Left ventricle myocardium inferior (tissue), 1 donor: ENCODE measurements at regions not wholly inside any gene's neighbourhood (a gene's known extent, or its start where the extent isn't known, plus 50 kb on each side); places are given as distances from the start of the nearest gene placed in this dataset.

ENCODE experiments used
- DNase-seq: peaks from one replicate; pipeline ENCODE4 v3.0.0-alpha.2; 2020
- H3K27ac ChIP-seq: fragments of 200-600 bp; replicated peaks from 2 replicates; pipeline ENCODE4 v1.8.0; 2021
- H3K27me3 ChIP-seq: fragments of 200-600 bp; 2 replicates; pipeline ENCODE4 v1.8.0; 2021; ENCODE audit warnings: low read depth
- H3K36me3 ChIP-seq: fragments of 200-600 bp; 2 replicates; pipeline ENCODE4 v1.8.0; 2021
- H3K4me1 ChIP-seq: fragments of 200-600 bp; 2 replicates; pipeline ENCODE4 v1.8.0; 2021
- H3K4me3 ChIP-seq: fragments of 200-600 bp; 2 replicates; pipeline ENCODE4 v1.8.0; 2021; ENCODE audit warnings: mild to moderate bottlenecking, moderate library complexity
- H3K9me3 ChIP-seq: fragments of 200-600 bp; replicated peaks from 2 replicates; pipeline ENCODE4 v1.8.0; 2021
- intact Hi-C: fragments of 100-400 bp; cut with micrococcal nuclease; formaldehyde crosslinking; loops from one replicate; pipeline ENCODE4 v1.11.0; 2022
- TF ChIP-seq, protein P1 (sequence below): fragments of 200-600 bp; IDR thresholded peaks from 2 replicates; pipeline ENCODE4 v1.8.0; 2021; ENCODE audit warnings: antibody characterized with exemption, mild to moderate bottlenecking, borderline replicate concordance
- donor health status: DM: no; HTN: yes; CAD: no; lungs with severe emphysema.

DNA sequence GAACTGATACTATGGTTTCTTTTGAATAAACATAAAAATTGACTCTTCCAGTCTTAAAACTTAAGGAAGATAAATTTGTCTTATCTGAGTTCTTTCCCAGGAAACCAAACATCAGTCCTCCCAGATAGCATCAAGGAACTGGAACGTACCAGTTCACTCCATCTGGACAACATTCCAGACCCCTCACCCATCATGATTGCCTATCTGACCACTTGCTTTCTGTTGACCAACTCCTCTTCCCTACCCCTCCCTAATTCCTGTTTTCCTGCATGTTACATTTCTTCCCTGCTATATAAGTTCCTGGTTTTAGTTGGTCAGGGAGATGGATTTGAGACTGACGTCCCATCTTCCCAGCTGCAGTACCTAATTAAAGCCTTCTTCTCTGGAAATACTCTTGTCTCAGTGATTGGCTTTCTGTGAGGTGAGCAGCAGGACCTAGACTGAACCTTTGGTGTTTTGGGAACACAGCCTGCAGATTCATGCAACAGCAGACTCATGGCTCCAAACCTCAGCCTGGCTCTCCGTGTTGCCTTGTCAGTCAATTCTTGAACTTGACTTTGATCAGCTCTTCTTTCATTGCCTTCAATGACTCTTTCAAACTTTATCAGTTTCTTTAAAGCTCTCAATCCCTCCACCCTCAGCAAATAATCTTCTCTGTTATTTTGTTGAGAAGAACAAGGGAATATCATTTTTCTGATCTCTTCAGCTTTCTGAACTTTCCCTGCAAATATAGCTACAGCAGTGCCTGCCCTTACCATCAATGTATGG is 123.6 kb downstream of the RPL22L1 start:
- TF ChIP-seq, protein P1, sequence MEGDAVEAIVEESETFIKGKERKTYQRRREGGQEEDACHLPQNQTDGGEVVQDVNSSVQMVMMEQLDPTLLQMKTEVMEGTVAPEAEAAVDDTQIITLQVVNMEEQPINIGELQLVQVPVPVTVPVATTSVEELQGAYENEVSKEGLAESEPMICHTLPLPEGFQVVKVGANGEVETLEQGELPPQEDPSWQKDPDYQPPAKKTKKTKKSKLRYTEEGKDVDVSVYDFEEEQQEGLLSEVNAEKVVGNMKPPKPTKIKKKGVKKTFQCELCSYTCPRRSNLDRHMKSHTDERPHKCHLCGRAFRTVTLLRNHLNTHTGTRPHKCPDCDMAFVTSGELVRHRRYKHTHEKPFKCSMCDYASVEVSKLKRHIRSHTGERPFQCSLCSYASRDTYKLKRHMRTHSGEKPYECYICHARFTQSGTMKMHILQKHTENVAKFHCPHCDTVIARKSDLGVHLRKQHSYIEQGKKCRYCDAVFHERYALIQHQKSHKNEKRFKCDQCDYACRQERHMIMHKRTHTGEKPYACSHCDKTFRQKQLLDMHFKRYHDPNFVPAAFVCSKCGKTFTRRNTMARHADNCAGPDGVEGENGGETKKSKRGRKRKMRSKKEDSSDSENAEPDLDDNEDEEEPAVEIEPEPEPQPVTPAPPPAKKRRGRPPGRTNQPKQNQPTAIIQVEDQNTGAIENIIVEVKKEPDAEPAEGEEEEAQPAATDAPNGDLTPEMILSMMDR, result no peak
- intact Hi-C loops, result no loop called here

DNA sequence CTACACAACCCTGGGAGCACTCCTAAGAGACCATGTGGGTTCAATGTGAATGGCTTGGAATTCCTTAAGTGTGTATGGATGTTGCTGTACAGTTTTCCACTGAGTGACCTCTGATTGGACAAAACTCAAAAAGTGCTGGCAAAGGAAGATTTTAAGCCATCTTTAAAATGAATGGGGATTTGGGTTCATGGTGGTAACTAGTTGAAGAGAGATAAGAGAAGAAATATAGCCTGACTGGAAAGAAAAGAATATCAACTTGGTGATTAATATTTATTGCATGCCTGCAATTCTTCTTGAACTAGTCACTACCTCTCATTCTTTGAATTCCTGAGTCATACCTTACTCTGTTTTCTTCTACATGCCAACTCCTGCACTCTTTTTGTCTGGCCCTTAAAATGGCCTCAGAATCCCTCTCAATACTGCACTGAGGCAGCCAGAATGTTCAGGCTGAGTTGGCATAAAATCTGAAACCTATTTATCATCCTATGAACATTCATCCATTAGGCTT is 124.7 kb downstream of the RPL22L1 start:
- Histone ChIP-seq H3K9me3 (no peaks in the 10 kb centered on the region), H3K27me3 (no peaks in the 10 kb centered on the region), H3K36me3 (no peaks in the 10 kb centered on the region), H3K4me1 (peaks cover 9% of the 10 kb centered on the region), H3K27ac (no peak overlapping the region), H3K4me3 (no peak overlapping the region)
- TF ChIP-seq, protein P1, result no peak
- no peak for DNase-seq
- intact Hi-C loops, result no loop called here

More for the DNA sequence above, 123.6 kb downstream of the RPL22L1 start:
- Histone ChIP-seq H3K4me3 (no peak overlapping the region), H3K27ac (no peak overlapping the region), H3K4me1 (peaks cover 5% of the 10 kb centered on the region), H3K27me3 (no peaks in the 10 kb centered on the region), H3K9me3 (no peaks in the 10 kb centered on the region), H3K36me3 (no peaks in the 10 kb centered on the region)
- DNase-seq, result no peak

DNA sequence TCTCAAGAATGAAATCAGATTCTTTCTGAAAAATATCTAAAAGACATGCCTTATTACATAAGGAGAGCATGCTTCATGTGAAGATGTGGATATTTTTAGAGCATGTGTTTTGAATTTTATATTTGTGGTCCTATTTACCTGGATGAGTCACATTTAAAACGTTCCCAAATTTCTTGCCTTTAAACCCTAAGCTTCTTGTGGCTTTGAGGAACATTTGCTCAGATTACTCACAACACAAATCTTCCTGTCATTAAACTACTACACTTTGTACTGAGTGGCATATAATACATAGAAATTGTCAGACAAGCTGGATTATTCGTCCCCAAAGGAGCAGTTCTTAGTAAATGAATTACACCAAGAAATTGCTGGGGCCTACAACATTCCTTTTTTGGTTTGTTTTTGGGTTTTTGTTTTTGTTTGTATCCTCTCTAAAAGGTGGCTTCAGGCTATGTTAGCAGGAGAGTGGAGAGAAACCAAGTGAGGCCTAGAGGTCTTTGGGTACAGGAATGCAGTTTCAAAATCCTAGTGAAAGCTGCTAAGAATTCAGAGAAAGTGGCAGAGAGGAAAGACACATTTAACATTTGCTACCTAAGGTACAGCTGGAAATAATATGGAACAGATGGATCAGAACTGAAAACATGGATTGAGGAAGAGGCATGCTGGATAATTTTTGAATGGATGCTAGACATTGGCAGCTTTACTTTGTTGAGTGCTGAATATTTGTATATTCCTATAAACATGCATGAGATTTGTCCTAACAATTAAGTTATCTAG is 128.1 kb downstream of the RPL22L1 start:
- intact Hi-C loops, result no loop called here
- TF ChIP-seq, protein P1, result no peak
- no peaks in the 10 kb centered on the region for H3K9me3 ChIP-seq
- no peaks in the 10 kb centered on the region for H3K27me3 ChIP-seq
- no peak overlapping the region for H3K4me3 ChIP-seq
- H3K27ac ChIP-seq, result peak overlapping the region; percentile 59
- no peak for DNase-seq
- H3K36me3 ChIP-seq, result no peaks in the 10 kb centered on the region
- peaks cover 9% of the 10 kb centered on the region for H3K4me1 ChIP-seq

DNA sequence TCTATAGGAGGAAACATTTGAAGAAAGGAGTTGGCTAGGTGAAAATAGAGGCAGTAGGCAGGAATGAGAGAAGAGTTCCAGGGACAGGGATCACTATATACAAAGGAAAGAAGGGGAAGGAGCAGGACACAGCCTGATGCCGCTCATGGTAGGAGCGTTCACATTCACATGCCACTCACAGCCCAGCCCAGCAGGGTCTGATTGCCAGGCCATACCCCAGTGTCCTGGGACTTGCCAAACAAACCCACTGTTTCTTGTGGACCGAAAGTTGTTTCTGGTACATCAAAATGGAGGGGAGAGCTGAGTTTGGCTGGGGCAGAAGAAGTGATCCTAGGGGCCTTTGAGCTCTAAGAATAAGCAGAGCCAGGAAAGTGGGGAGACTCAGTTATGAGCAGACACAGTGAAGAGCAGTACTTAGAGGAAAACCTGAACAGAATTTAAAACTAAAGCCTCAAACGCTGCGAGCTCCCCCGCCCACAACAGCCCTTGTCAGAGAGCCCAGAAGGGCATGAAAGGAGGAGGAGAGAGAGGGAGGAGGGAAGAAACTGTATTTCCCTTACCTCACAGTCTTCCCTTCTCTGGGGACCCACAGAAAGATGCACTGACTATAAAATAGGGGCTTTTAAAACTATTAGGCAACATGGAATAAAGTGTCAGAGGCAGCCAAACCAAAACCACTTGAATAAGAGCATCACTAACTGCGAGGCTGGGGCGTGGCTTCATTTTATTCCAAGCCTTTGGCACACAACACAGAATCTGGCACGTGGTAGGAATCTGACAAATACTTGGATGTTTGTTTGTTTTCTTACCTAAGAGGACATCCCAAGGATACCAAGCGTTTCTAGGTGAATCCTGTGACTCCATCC is 129.0 kb downstream of the RPL22L1 start:
- intact Hi-C loops, result no loop called here

More for the DNA sequence above, 129.0 kb downstream of the RPL22L1 start:
- peak overlapping the region; percentile 59 for H3K27ac ChIP-seq
- H3K4me1 ChIP-seq, result peaks cover 9% of the 10 kb centered on the region
- DNase-seq, result peak; percentile 33
- no peaks in the 10 kb centered on the region for H3K27me3 ChIP-seq
- no peaks in the 10 kb centered on the region for H3K36me3 ChIP-seq
- no peak overlapping the region for H3K4me3 ChIP-seq
- no peaks in the 10 kb centered on the region for H3K9me3 ChIP-seq
- TF ChIP-seq, protein P1, result no peak
